ENCODE measurements at regions not wholly inside any gene's neighbourhood (a gene's known extent, or its start where the extent isn't known, plus 50 kb on each side); places are given as distances from the start of the nearest gene placed in this dataset.

DNA sequence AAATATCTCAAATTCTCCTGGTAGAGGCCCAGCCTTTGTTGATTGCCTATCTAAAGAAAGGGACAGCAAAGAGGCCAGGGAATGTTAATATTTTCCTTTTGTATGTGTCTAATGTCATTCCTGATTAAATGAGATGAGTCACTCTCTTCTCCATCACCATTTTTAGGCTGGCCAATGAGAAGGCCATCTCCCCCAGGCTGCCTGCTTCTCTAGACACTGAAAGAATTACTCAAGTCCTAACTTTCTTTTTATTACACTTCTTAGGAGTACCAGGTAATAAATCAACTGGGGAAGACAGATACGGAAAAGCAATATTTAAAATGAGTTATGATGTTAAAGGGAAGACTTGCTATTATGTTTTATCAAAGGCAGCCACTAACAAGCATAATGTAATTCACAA is 259.2 kb upstream of the SORL1-AS1 start:
- TF ChIP-seq, protein P1, sequence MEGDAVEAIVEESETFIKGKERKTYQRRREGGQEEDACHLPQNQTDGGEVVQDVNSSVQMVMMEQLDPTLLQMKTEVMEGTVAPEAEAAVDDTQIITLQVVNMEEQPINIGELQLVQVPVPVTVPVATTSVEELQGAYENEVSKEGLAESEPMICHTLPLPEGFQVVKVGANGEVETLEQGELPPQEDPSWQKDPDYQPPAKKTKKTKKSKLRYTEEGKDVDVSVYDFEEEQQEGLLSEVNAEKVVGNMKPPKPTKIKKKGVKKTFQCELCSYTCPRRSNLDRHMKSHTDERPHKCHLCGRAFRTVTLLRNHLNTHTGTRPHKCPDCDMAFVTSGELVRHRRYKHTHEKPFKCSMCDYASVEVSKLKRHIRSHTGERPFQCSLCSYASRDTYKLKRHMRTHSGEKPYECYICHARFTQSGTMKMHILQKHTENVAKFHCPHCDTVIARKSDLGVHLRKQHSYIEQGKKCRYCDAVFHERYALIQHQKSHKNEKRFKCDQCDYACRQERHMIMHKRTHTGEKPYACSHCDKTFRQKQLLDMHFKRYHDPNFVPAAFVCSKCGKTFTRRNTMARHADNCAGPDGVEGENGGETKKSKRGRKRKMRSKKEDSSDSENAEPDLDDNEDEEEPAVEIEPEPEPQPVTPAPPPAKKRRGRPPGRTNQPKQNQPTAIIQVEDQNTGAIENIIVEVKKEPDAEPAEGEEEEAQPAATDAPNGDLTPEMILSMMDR (IDR thresholded peaks at IDR 0.05; ENCODE audit: extremely low read depth, low read depth, low read length), result no peak
- H3K27me3 ChIP-seq (ENCODE audit: insufficient read depth, low read length), result no peaks in the 10 kb centered on the region

DNA sequence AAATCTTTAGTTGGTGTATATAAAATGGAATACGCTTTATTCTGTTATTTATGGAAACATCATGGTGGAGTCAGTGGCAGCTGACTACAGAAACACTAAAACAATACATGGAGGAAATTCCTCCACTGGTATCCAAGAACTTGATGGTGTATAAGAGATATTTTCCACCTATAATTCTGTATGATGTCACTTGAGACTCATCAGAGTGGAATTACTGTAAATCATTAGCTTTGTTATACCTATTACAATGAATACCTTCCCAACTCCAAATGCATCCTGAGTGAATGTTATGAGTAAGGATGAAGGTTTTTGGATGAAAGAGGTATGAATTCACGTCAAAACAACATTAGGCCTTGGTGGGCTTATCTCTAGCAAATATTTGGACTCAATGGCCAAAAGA is 258.5 kb upstream of the SORL1-AS1 start:
- Histone ChIP-seq H3K79me2 (ENCODE audit: insufficient read depth, low read length) (no peaks in the 10 kb centered on the region), H3K9me3 (ENCODE audit: low read depth, low read length) (no peaks in the 10 kb centered on the region), H4K20me1 (ENCODE audit: insufficient read depth, low read length) (no peaks in the 10 kb centered on the region), H3K4me2 (ENCODE audit: insufficient read depth, low read length) (no peak overlapping the region), H3K36me3 (ENCODE audit: insufficient read depth, low read length) (no peaks in the 10 kb centered on the region), H2AFZ (ENCODE audit: low read length) (no peak overlapping the region), H3K27ac (ENCODE audit: low read depth, low read length) (no peak overlapping the region), H3K27me3 (ENCODE audit: insufficient read depth, low read length) (no peaks in the 10 kb centered on the region), H3K4me1 (ENCODE audit: insufficient read depth, low read length) (no peaks in the 10 kb centered on the region), H3K4me3 (ENCODE audit: insufficient read depth, low read length) (no peak overlapping the region)
- TF ChIP-seq, protein P1 (IDR thresholded peaks at IDR 0.05; ENCODE audit: extremely low read depth, low read depth, low read length), result no peak
- DNase-seq (ENCODE audit: insufficient read length, low spot score, missing footprints), result no peak

More for the DNA sequence above, 259.2 kb upstream of the SORL1-AS1 start:
- Histone ChIP-seq H4K20me1 (ENCODE audit: insufficient read depth, low read length) (no peaks in the 10 kb centered on the region), H3K4me3 (ENCODE audit: insufficient read depth, low read length) (no peak overlapping the region), H3K36me3 (ENCODE audit: insufficient read depth, low read length) (no peaks in the 10 kb centered on the region), H3K27ac (ENCODE audit: low read depth, low read length) (no peak overlapping the region), H3K79me2 (ENCODE audit: insufficient read depth, low read length) (no peaks in the 10 kb centered on the region), H2AFZ (ENCODE audit: low read length) (no peak overlapping the region), H3K4me1 (ENCODE audit: insufficient read depth, low read length) (no peaks in the 10 kb centered on the region), H3K9me3 (ENCODE audit: low read depth, low read length) (no peaks in the 10 kb centered on the region), H3K4me2 (ENCODE audit: insufficient read depth, low read length) (no peak overlapping the region)
- no peak for DNase-seq (ENCODE audit: insufficient read length, low spot score, missing footprints)

DNA sequence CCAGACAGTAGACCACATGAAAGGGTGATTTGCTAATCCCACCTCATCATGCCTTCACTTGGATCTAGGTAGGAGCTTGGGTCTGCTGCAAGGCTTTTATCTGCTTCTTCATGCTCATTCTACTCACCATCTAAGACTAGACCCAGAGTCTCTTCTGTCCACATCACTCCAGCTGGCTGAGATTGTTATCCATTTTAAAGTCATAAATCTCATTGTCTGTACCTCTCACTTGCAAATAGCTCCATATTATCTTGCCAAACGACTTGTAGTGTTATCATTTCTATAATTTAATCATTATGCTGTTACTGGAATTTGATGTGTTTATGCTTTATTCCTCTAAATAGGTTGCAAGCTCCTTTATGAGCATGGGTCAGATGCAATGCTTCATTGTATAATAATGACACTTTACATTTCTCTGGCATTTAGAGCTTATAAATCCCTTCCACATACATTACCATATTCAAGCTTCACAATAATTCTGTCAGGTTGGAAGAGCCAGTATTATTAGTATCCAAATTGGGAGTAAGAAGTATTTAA is 254.2 kb upstream of the SORL1-AS1 start:
- Histone ChIP-seq H3K9me3 (ENCODE audit: low read depth, low read length) (no peaks in the 10 kb centered on the region), H3K79me2 (ENCODE audit: insufficient read depth, low read length) (no peaks in the 10 kb centered on the region), H2AFZ (ENCODE audit: low read length) (no peak overlapping the region), H3K4me2 (ENCODE audit: insufficient read depth, low read length) (no peak overlapping the region), H3K27ac (ENCODE audit: low read depth, low read length) (no peak overlapping the region), H3K27me3 (ENCODE audit: insufficient read depth, low read length) (peaks cover 13% of the 10 kb centered on the region), H3K4me1 (ENCODE audit: insufficient read depth, low read length) (no peaks in the 10 kb centered on the region), H4K20me1 (ENCODE audit: insufficient read depth, low read length) (no peaks in the 10 kb centered on the region), H3K36me3 (ENCODE audit: insufficient read depth, low read length) (no peaks in the 10 kb centered on the region), H3K4me3 (ENCODE audit: insufficient read depth, low read length) (no peak overlapping the region)
- TF ChIP-seq, protein P1 (IDR thresholded peaks at IDR 0.05; ENCODE audit: extremely low read depth, low read depth, low read length), result no peak
- DNase-seq (ENCODE audit: insufficient read length, low spot score, missing footprints), result no peak

DNA sequence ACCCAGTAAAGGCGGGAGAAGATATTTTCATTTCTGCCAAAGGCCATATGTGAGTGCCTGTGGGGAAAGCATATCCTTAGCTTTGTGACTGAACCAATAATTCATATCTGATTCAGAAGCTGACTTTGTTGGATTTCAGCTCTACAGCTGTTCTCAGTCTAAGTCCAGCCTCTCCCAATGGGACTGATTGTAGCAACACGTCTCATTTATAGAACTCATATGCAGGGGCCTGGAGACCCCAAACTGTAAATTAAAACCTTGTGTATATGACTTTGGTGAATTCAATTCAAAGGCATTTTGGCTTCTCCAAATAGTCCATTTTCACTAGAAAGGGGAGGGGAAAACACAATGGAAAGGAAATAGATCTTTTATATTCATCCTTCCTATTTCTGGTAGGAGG is 250.4 kb upstream of the SORL1-AS1 start:
- no peak overlapping the region for H3K27ac ChIP-seq (ENCODE audit: low read depth, low read length)
- no peaks in the 10 kb centered on the region for H4K20me1 ChIP-seq (ENCODE audit: insufficient read depth, low read length)
- H2AFZ ChIP-seq (ENCODE audit: low read length), result no peak overlapping the region
- H3K27me3 ChIP-seq (ENCODE audit: insufficient read depth, low read length), result peaks cover 37% of the 10 kb centered on the region
- TF ChIP-seq, protein P1 (IDR thresholded peaks at IDR 0.05; ENCODE audit: extremely low read depth, low read depth, low read length), result no peak
- no peak for DNase-seq (ENCODE audit: insufficient read length, low spot score, missing footprints)
- H3K4me2 ChIP-seq (ENCODE audit: insufficient read depth, low read length), result no peak overlapping the region
- no peaks in the 10 kb centered on the region for H3K79me2 ChIP-seq (ENCODE audit: insufficient read depth, low read length)
- H3K4me3 ChIP-seq (ENCODE audit: insufficient read depth, low read length), result no peak overlapping the region
- H3K4me1 ChIP-seq (ENCODE audit: insufficient read depth, low read length), result no peaks in the 10 kb centered on the region
- H3K36me3 ChIP-seq (ENCODE audit: insufficient read depth, low read length), result no peaks in the 10 kb centered on the region
- no peaks in the 10 kb centered on the region for H3K9me3 ChIP-seq (ENCODE audit: low read depth, low read length)
